Duodenal mucosa (tissue), 2 donors: ENCODE measurements at regions not wholly inside any gene's neighbourhood (a gene's known extent, or its start where the extent isn't known, plus 50 kb on each side); places are given as distances from the start of the nearest gene placed in this dataset.

Source experiments
- H3K27ac ChIP-seq: one replicate; pipeline ENCODE4 v1.7.0; 2013; ENCODE audit warnings: low read depth, low read length
- H3K27me3 ChIP-seq, 2 donors: one replicate each; pipeline ENCODE4 v1.7.0; 2013; ENCODE audit warnings: low read length in 2 of 2, control low read depth in 1 of 2; ENCODE audit not compliant: insufficient read depth in 2 of 2, control insufficient read depth in 1 of 2
- H3K36me3 ChIP-seq, 2 donors: one replicate each; pipeline ENCODE4 v1.7.0; 2013; ENCODE audit warnings: low read length in 2 of 2, control low read depth in 1 of 2; ENCODE audit not compliant: insufficient read depth in 2 of 2, control insufficient read depth in 1 of 2
- H3K4me1 ChIP-seq, 2 donors: one replicate each; pipeline ENCODE4 v1.7.0; 2013; ENCODE audit warnings: low read length in 2 of 2, control low read depth in 1 of 2; ENCODE audit not compliant: insufficient read depth in 2 of 2, control insufficient read depth in 1 of 2
- H3K4me3 ChIP-seq, 2 donors: one replicate each; pipeline ENCODE4 v1.7.0; 2013; ENCODE audit warnings: low read length in 2 of 2, low read depth in 1 of 2
- H3K9ac ChIP-seq, 2 donors: one replicate each; pipeline ENCODE4 v1.7.0; 2013; ENCODE audit warnings: low read length in 2 of 2, low read depth in 1 of 2
- H3K9me3 ChIP-seq, 2 donors: one replicate each; pipeline ENCODE4 v1.7.0; 2013; ENCODE audit warnings: low read length in 2 of 2, control low read depth in 1 of 2; ENCODE audit not compliant: control insufficient read depth in 1 of 2

DNA sequence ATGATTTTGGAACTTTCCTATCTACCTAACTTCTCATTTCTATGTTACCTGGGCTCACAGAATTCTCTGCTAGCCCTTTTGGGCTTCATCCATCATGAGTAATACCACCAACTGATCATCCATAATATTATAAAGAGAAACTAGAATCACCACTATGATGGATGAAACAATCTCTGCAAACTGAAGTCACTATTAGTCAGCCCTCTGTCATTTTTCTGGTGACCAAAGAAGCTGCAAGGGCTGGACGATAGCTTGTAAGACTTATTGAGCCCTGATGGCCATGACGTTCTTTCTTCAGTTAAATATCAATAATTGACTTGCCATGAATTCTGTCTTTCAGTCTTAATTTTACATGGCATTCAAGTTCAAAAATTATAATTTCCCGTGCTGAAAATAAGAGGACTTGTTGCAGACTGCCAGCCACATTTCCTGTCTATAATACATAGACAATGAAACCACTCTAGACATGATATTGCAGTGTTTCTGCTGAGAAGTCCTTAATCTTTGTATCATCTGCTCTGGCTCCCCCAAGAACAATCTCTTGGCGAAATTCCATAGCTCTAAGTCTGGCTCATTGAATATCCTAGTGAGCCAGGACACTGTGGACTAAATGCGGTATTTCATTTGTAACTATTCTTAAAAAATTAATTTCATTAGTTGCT is 655.0 kb upstream of the CAMK1G start:
- Histone ChIP-seq H3K27me3 (no peaks in the 10 kb centered on the region), H3K27ac (no peak overlapping the region), H3K4me3 (no peak overlapping the region), H3K9ac (no peak overlapping the region), H3K4me1 (no peaks in the 10 kb centered on the region), H3K9me3 (no peaks in the 10 kb centered on the region), H3K36me3 (no peaks in the 10 kb centered on the region)

DNA sequence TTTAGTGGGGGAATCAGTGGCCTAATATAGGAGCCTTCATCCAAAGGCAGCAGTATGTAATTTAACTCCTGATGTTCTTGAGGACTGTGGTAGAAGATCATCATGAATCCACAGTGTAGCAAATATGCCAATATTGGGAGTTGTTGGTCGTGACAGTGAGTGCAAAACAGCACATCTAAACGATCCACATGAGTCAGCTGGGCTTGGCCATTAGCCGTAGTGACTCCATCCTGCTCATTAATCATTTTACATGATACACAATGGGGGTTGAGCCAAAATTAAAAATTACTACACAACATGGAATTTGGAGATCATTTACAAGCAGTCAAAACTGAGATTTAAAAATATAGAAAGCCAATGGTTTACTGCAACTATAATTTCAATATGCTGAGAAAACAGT is 653.9 kb upstream of the CAMK1G start:
- no peaks in the 10 kb centered on the region for H3K4me1 ChIP-seq
- no peak overlapping the region for H3K4me3 ChIP-seq
- H3K27me3 ChIP-seq = no peaks in the 10 kb centered on the region
- no peak overlapping the region for H3K9ac ChIP-seq
- H3K36me3 ChIP-seq = no peaks in the 10 kb centered on the region
- H3K9me3 ChIP-seq = no peaks in the 10 kb centered on the region
- no peak overlapping the region for H3K27ac ChIP-seq

DNA sequence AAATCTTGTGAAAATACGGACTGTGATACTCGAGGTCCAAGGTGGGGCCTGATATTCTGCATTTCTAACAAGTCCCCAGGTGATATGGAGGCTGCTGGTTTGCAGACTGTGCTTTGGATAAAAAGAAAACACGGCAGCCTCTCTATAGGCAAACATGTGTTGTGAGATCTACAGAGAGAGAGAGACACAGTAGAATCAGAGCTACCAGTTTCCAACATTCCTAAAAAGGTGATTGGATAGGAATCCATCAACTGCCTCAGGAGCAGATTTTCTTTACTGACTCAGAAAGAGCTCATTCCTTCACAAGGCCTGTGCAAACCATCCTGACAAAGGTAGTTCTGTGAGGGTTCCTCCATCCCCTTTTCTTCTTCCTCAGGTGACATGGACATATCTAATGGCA is 651.6 kb upstream of the CAMK1G start:
- H3K36me3 ChIP-seq = no peaks in the 10 kb centered on the region
- H3K27ac ChIP-seq = no peak overlapping the region
- no peaks in the 10 kb centered on the region for H3K9me3 ChIP-seq
- H3K9ac ChIP-seq = no peak overlapping the region
- no peak overlapping the region for H3K4me3 ChIP-seq
- no peaks in the 10 kb centered on the region for H3K4me1 ChIP-seq
- no peaks in the 10 kb centered on the region for H3K27me3 ChIP-seq

GRCh38 chr1:208933984-208934525 is 649.5 kb upstream of the CAMK1G start:
- Histone ChIP-seq H3K4me1 (no peaks in the 10 kb centered on the region), H3K9ac (no peak overlapping the region), H3K27ac (no peak overlapping the region), H3K9me3 (no peaks in the 10 kb centered on the region), H3K4me3 (no peak overlapping the region), H3K36me3 (no peaks in the 10 kb centered on the region), H3K27me3 (no peaks in the 10 kb centered on the region)

DNA sequence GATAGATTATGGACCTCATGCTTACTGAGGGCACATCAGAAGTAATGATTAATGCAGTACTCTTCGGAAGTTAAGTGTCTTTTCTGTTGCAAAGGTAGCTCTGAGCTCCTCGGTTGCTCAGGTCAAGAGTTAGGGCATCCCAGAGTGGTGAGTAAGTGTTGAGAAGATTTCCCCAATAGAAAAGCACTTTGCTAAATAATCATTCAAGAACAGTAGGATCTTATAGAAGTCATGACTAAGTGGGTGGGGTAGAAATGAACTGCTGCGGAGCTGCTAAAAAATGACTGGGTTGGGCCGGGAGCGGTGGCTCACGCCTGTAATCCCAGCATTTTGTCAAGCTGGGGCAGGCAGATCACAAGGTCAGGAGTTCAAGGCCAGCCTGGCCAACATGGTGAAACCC is 648.6 kb upstream of the CAMK1G start:
- no peaks in the 10 kb centered on the region for H3K4me1 ChIP-seq
- no peaks in the 10 kb centered on the region for H3K9me3 ChIP-seq
- H3K4me3 ChIP-seq = no peak overlapping the region
- no peak overlapping the region for H3K27ac ChIP-seq
- no peaks in the 10 kb centered on the region for H3K36me3 ChIP-seq
- H3K9ac ChIP-seq = no peak overlapping the region
- H3K27me3 ChIP-seq = no peaks in the 10 kb centered on the region

DNA sequence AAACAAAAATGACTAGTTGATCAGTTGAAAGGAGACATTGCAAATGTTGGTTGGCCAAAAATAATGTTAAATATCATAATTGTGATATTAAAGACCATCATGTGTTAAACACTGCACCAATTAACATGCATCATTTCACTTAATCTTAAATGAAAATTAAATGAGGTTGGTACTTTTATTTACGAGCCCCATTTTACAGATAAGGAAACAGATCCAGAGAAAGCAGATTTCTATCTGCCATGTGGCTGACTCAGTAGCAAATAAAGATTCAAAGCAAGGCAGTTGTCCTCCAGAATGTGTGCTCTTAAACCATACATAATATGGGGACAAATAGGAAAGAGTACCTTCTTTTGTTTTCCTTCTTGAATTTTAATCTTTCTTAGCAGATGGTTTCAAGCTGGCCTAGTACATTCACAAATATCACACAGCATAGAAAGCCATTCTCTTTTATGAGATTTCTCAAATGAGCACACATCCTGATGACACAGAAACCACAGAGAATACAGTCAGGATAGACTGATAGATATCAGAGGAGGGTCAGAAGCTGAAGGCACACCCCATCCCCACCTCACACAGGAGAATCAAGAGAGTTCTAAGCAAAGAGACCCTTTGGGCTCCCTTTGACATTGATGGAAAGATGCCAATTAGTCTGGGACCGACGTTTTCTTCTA is 647.9 kb upstream of the CAMK1G start:
- Histone ChIP-seq H3K9me3 (no peaks in the 10 kb centered on the region), H3K9ac (no peak overlapping the region), H3K27me3 (no peaks in the 10 kb centered on the region), H3K4me1 (no peaks in the 10 kb centered on the region), H3K27ac (no peak overlapping the region), H3K4me3 (no peak overlapping the region), H3K36me3 (no peaks in the 10 kb centered on the region)

- Histone ChIP-seq H3K27ac (no peak overlapping the region), H3K4me1 (no peaks in the 10 kb centered on the region), H3K4me3 (no peak overlapping the region), H3K36me3 (no peaks in the 10 kb centered on the region), H3K9ac (no peak overlapping the region), H3K9me3 (no peaks in the 10 kb centered on the region), H3K27me3 (no peaks in the 10 kb centered on the region)
Observed at GRCh38 chr1:208939537-208940085, 643.9 kb upstream of the CAMK1G start.

- H3K4me1 ChIP-seq = no peaks in the 10 kb centered on the region
- no peaks in the 10 kb centered on the region for H3K36me3 ChIP-seq
- no peaks in the 10 kb centered on the region for H3K9me3 ChIP-seq
- H3K27me3 ChIP-seq = no peaks in the 10 kb centered on the region
- H3K4me3 ChIP-seq = no peak overlapping the region
- no peak overlapping the region for H3K27ac ChIP-seq
- H3K9ac ChIP-seq = no peak overlapping the region
Observed at GRCh38 chr1:208942394-208943130, 641.0 kb upstream of the CAMK1G start.

DNA sequence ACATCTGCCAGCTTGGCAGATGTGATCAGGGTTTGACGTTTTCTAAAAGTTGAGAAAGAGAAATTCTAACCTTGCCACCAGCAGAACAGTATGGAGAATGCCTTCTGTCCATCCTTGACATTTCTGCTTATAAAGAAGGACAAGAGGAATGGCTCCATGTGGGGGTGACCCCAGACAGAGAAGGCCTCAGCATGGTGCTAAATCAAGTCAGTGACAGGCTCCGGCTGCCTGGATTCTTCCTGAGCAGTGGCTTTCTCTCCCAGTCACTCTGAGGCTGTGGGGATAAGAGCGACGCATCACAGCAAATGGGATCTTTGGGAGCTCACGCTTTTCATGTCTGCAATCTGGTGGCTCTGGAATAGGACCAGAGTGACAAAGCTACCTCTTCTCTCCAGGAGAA is 640.2 kb upstream of the CAMK1G start:
- no peak overlapping the region for H3K27ac ChIP-seq
- H3K4me1 ChIP-seq = no peaks in the 10 kb centered on the region
- H3K27me3 ChIP-seq = no peaks in the 10 kb centered on the region
- no peaks in the 10 kb centered on the region for H3K9me3 ChIP-seq
- no peak overlapping the region for H3K4me3 ChIP-seq
- H3K36me3 ChIP-seq = no peaks in the 10 kb centered on the region
- no peak overlapping the region for H3K9ac ChIP-seq

- no peaks in the 10 kb centered on the region for H3K27me3 ChIP-seq
- no peak overlapping the region for H3K27ac ChIP-seq
- H3K9me3 ChIP-seq = no peaks in the 10 kb centered on the region
- H3K4me3 ChIP-seq = no peak overlapping the region
- H3K4me1 ChIP-seq = no peaks in the 10 kb centered on the region
- no peaks in the 10 kb centered on the region for H3K36me3 ChIP-seq
- no peak overlapping the region for H3K9ac ChIP-seq
Observed at GRCh38 chr1:208944981-208945451, 638.5 kb upstream of the CAMK1G start.
